ENCODE measurements at regions not wholly inside any gene's neighbourhood (a gene's known extent, or its start where the extent isn't known, plus 50 kb on each side); places are given as distances from the start of the nearest gene placed in this dataset.

GRCh38 chr7:53191191-53191695 is 155.8 kb downstream of the POM121L12 start:
- H3K27ac ChIP-seq = no peak overlapping the region
- no peak for TF ChIP-seq CTCF (IDR thresholded peaks at IDR 0.05)
- no peak for TF ChIP-seq ZFX (IDR thresholded peaks at IDR 0.05; ENCODE audit: borderline replicate concordance)

GRCh38 chr7:53191836-53192443 is 156.5 kb downstream of the POM121L12 start:
- no peak for TF ChIP-seq ZFX (IDR thresholded peaks at IDR 0.05; ENCODE audit: borderline replicate concordance)
- no peak for TF ChIP-seq CTCF (IDR thresholded peaks at IDR 0.05)
- H3K27ac ChIP-seq = no peak overlapping the region

GRCh38 chr7:53205006-53205405 is 169.6 kb downstream of the POM121L12 start:
- H3K27ac ChIP-seq = no peak overlapping the region
- TF ChIP-seq ZFX (IDR thresholded peaks at IDR 0.05; ENCODE audit: borderline replicate concordance) = no peak
- TF ChIP-seq CTCF (IDR thresholded peaks at IDR 0.05) = no peak

- no peak overlapping the region for H3K27ac ChIP-seq
- no peak for TF ChIP-seq ZFX (IDR thresholded peaks at IDR 0.05; ENCODE audit: borderline replicate concordance)
- no peak for TF ChIP-seq CTCF (IDR thresholded peaks at IDR 0.05)
Observed at GRCh38 chr7:53209129-53209528, 173.7 kb downstream of the POM121L12 start.

GRCh38 chr7:53214463-53214862 is 179.0 kb downstream of the POM121L12 start:
- TF ChIP-seq ZFX (IDR thresholded peaks at IDR 0.05; ENCODE audit: borderline replicate concordance) = no peak
- TF ChIP-seq CTCF (IDR thresholded peaks at IDR 0.05) = no peak
- H3K27ac ChIP-seq = no peak overlapping the region

GRCh38 chr7:53218730-53219504 is 183.5 kb downstream of the POM121L12 start:
- H3K27ac ChIP-seq = no peak overlapping the region
- TF ChIP-seq ZFX (IDR thresholded peaks at IDR 0.05; ENCODE audit: borderline replicate concordance) (no peak), CTCF (IDR thresholded peaks at IDR 0.05) (no peak)

- no peak overlapping the region for H3K27ac ChIP-seq
- TF ChIP-seq CTCF (IDR thresholded peaks at IDR 0.05) = no peak
- TF ChIP-seq ZFX (IDR thresholded peaks at IDR 0.05; ENCODE audit: borderline replicate concordance) = no peak
Observed at GRCh38 chr7:53229202-53229601, 193.8 kb downstream of the POM121L12 start.

Measured in 22Rv1 (cell line).